ENCODE measurements at regions not wholly inside any gene's neighbourhood (a gene's known extent, or its start where the extent isn't known, plus 50 kb on each side); places are given as distances from the start of the nearest gene placed in this dataset.

DNA sequence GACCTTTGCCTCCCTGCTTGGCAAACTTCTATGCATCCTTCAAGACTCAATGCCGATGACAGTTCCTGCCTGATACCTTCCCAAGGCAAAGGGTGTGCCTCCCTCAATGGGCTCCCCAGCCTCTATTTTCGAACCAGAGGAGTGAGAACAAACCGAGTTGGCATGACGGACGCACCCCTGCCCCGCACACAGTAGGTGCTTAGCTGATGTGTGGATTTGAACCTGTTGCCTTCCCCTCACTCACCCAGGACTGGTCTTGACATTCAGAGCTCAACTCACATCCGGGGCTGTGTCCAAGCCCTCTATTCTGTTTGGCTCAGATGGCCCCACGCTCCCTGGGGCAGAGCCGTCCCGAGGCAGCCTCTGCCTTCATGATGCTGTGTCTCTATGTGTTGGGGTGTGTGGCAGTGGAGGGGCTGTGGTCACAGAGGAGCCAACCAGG is 52.2 kb upstream of the SLC6A11 start:
- TF ChIP-seq ZNF644 (CRISPR knock-in tag; IDR thresholded peaks at IDR 0.05; ENCODE audit: low read depth) (no peak), SRF (IDR thresholded peaks at IDR 0.05; ENCODE audit: low read depth, low read length) (no peak), HMG20A (CRISPR knock-in tag; IDR thresholded peaks at IDR 0.05; ENCODE audit: borderline replicate concordance) (no peak), RNF2 (conservative IDR thresholded peaks at IDR 0.05; ENCODE audit: low read depth) (no peak)

Measured in HepG2 (cell line).